ENCODE measurements at regions not wholly inside any gene's neighbourhood (a gene's known extent, or its start where the extent isn't known, plus 50 kb on each side); places are given as distances from the start of the nearest gene placed in this dataset.
"Not testable (repeated sequence)": the region's sequence is repeated elsewhere in the genome, so short reads cannot be mapped to it uniquely, and the experiment has no call there.

DNA sequence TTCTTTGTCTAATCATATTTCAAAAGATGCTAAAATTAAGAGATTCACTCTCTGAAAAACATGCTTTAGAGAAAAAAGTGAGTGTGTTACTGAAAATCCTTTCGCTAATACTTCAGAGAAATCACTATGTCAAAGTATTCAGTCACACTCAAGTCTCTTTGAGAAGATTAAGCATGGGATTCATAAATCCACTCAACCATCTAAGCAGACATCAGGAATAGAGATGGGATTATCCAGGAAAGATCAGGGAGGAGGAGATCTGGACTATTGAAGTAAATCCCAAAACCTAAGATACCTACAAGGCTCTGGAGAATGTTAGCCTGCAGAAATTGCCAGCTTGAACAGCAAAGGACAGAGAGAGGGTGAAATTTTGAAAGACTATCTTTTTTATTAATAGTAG lies 317.2 kb upstream of the ACO1 start:
- no peak for DNase-seq

DNA sequence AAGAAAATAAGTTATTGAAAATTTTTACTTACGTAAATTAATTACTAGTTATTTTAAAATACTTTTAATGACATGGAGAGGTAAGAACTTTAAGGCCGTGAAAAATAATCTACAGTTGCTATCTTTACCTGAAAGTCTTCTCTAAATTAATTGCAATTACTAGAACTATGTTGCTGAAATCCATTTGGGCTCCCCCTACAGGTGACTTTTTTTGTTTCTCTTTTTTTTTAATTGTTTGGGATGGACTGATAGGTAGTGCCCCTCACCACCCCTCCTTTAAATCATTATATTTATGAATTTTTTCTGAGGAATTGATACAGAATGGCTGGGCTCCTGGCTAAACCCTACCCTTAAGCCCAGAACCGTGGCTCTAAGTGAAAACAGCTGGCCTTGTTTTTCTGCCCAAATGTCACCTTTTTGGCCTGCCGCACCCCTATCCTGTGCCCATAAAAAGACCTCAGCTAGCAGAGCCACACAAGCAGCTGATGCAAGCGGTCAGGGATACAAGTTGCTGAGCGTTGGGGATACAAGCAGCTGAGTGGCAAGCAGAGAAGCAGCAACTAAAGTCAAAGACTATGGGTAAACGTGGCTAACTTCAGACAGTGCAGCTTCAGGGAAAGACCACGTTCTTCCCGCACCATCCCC lies 315.2 kb upstream of the ACO1 start:
- no peak for DNase-seq

DNA sequence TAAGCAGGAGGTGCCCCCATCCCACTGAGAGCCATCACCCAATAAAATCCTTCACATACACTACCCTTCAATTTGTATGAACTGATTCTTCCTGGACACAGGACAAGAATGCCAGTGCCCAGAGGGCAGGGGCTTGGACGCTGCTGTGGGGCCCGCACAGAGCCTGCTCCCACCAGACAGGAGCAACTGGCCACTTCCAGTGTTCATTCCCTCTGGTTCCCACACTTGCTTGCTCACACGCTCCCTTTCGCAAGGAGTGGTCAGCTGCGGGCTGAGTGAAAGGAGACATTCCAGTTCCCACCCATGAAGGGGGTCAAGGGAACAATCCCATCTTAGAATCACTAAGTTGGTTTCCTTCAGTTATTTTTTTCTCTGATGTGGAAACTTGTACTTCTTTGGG lies 314.5 kb upstream of the ACO1 start:
- no peak for DNase-seq

DNA sequence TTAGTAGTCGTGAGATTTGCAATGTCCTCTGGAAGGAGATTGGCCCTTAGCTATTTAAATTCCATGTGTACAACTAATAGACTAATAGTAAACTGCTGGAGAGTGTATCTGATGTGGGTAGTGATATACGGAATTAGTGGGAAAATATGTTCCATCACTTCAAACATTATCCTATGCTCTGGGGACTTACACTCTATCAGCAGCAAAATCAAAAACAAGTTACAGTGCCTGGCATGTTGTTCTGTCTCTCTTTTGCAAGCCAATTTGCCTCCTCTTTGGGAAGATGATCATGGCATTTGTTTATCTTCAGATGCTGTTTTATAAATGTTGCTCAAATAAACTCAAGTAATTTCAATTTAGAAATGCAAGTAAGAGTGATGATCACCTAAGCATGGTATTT lies 311.9 kb upstream of the ACO1 start:
- no peak for DNase-seq

DNA sequence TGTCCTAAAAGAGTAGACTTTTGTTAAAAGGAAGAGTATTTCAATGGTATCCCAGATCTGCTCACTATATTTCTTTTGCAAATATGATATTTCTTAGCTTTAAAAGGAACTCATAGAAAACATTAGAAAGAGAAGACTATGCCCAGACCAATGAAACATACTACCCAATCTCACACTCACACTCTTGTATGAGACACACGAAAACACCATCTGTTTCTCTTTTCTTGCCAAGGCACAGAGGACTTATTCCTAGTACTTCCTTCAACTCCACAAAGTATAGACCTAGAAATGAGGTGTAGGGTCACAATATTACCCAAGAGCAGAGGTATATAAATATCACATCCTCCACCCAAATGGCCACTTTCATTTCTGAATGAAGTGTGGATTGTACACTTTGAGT lies 292.4 kb upstream of the ACO1 start:
- no peak for DNase-seq

DNA sequence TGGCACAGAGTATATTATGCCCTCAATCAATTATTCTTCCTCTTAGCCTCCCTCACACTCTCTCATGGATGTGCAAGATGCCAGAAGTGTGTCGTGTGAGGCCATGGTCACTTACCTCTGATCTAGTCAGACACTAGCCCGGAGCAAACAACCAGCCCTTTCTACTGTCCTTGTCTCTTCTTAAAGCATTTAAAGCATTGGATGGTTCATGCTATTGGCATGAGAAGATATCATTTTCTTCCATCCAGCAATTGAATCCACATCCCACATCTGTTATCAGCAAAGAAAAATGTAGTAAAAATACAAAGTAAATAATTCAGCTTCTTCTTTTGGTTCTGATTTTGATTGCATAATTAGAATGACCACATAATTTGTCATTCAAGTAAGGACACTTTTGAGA lies 267.2 kb upstream of the ACO1 start:
- no peak for DNase-seq

DNA sequence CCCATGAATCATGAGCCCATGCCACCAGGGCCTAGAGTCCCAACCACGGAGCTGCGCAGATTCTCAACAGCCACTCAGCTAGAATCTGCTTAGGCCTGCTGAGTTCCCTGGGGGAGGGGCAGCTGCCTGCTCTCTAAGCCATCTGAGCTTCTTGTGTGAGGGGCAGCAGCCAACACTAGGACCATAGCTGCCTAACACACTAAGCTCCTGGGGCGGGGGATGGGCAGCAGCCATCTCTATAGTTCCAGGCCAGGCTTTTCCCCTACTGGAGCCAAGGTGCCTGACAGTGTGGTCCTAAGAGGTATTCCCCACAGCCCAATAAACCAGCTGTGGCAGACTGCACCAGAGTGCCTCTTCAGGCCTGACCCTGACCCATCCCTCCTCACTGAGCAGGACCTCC lies 255.9 kb upstream of the ACO1 start:
- no peak for DNase-seq

DNA sequence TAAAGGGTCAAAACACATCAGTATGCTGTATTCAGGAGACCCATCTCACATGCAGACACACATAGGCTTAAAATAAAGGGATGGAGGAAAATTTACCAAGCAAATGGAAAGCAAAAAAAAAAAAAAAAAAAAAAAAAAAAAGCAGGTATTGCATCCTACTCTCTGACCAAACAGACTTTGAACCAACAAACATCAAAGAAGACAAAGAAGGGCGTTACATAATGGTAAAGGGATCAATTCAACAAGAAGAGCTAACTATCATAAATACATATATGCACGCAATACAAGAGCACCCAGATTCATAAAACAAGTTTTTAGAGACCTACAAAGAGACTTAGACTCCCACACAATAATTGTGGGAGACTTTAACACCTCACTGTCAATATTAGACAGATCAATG lies 253.7 kb upstream of the ACO1 start:
- DNase-seq: not testable (repeated sequence)

DNA sequence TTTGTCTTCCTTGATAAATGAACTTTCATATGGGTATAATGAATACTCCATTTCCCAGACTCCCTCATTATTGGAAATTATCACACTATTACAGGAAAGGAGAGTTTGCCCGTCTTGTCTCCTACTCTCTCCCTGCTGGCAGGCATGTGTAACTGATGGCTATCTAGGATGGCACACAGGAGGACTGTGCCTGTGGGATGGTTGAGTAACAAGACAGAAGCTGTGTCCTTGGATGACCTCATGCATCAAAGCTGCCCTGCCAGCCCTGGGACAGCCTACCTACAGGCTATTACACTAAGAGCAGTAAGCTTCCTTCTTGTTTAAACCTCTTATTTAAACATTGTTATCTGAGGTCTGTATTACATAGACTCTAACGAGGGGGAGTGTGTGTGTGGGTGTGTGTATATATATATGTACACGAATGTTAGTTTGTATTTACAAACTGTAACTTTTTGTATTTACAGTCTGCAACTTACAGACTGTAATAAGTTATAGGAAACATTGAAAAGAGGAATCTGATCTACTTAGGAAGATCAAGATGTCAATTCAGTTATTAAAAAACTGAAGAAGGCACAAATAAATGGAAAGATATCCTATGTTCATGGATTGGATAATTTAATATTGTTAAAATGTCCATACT lies 247.6 kb upstream of the ACO1 start:
- no peak for DNase-seq

DNA sequence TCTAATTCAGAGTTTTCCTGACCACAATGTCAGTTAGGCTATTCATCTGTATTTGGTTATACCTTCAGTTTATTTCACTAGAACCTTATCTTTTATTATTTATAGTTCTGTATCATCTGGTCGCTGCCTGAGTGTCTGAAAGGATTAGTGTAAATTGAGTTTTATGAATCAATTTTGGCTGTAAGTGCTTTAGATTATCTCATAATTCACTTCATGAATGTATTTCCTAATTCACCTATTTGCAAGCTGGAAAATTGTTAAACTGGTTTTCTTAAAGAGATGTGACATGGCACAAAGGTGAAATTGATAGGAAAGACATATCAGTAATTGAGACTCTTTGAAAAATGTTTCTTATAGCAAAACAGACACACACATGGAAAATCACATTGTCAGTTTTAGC lies 242.4 kb upstream of the ACO1 start:
- DNase-seq: no peak

DNA sequence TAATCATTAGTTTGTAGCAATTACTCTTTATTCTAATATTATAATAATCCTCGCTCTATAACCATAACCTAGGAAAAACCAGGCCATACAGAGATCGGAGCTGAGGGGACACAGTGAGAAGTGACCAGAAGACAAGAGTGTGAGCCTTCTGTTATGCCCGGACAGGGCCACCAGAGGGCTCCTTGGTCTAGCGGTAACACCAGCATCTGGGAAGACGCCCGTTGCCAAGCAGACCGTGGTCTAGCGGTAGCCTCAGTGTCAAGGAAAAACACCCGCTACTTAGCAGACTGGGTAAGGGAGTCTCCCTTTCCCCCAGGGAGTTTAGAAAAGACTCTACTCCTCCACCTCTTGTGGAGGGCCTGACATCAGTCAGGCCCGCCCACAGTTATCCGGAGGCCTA lies 235.9 kb upstream of the ACO1 start:
- DNase-seq: not testable (repeated sequence)

DNA sequence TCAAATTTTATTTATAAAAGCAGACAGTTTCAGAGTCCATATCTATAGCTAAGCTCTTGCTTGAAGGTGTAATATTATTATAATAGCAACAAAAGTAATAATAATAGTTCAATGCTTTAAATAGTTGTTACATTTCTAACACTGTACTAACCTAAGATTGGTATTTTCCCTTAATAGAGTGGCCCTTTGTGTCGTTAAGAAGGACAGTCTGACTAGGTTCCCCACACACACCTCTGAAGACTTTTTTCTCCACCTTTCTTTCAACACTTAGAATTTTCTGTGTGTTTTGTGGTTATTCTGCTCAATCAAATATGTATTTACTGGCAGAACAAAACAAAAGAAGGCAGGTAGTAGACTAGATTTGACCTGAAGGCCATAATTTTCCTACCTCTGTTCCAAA lies 223.2 kb upstream of the ACO1 start:
- no peak for DNase-seq

DNA sequence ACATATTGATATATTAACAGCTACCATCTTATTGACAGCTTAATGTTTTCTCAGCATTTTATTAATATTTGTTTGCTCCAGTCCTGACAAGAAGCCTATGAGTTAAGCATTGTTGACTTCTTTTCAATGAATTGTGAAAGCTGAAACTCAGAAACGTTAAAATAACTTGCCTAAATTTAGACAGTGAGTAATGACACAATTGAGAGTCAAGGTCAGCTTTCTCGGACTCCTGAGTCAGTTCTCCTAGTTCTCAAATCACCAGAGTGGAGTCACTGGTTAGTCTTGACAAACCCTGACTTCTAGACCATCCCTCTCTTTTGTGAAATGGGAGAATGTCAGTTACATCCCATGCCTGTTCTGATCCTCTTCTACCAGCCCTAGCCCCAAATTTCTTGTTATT lies 222.7 kb upstream of the ACO1 start:
- DNase-seq: no peak

DNA sequence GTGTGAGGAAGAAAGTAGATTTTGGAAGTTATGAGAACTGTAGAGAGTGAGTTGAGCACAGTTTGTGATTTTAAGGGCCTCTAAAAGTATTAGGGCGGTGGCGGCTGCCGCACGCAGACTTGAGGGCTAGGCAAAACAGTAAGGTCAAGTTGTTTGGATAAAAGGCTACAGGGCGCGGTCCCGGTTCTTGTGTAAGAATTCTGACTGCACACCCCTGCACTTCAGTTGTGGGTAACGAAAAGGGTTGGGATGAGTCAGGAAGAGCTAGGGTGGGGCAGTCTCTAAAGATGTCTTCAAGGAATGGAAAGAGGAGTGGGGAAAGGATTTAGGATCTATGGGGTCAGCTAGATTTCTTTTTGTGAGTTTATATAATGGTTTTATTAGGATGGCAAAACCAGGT lies 218.1 kb upstream of the ACO1 start:
- DNase-seq: not testable (repeated sequence)

DNA sequence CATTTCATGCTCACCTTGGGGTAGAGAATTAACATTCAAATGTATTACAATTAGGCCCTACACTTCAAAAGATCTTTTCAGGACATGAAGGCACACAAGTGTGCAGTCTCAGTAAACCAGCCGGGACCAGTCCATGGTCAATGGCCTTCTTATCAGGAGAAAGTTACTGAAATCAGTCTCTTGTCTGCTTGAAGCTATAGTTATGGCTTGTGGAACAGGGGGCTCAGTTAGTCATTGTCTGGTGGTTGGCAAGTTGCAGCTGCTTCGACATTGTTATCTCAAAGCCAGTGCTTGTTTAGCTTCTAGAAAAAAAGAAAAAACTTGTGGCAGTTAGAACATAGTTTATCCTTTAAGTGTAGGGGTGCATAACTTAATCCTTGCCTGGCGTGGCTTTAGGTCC lies 213.1 kb upstream of the ACO1 start:
- DNase-seq: no peak

DNA sequence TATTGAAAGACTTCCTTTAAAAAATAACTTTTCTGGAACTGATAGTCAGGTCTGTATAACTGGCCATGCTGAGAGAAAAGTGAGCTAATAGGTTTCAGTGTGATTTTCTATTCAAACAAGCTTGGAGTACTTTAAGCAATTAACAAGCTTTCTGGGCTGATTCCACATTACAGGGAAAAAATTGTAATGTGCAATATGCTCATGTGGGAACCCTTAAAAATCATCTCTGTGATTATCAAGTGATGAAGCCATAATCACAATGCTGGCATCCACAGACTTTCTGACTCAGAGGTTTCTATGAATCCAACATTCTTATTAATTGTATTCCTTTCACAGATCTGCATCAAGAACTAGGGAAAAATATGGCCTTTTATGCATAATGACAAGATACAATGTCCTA lies 212.2 kb upstream of the ACO1 start:
- no peak for DNase-seq

DNA sequence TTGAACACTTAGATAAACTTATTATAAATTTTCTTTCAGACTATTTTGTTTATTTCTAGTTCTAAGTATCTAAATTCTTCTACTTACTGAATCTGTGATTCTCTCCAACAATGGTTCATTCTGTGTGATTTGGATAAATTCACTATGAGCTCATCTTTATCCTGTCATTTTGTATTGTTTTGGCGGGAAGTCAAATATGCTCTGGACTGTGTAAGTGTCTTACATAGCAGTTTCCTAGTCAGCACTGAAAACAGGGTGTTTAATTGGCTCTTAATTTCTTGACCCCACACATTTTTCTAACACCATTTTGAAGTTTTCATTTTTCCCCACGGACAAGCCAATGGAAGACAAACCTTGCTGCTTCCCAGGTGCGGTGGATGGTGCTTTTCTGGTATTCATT lies 207.0 kb upstream of the ACO1 start:
- no peak for DNase-seq

DNA sequence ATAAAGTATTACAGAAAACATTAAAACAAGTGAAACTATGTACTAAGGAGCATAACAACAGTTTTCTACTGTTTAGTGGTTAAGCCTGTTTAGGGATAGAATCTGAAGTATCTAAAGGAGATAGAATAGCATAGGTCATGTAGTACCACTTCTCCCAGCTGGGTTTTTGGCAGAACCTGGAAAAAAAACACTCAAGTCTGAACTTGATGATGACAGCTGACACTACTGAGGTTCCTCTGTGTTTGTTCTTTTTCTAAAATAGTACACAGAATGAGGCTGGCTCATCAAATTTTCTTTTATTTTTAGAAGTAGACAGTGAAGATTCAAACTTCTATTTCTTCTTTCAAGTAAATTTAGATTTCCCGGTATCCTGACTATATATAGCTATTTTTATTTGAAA lies 203.8 kb upstream of the ACO1 start:
- DNase-seq: no peak

DNA sequence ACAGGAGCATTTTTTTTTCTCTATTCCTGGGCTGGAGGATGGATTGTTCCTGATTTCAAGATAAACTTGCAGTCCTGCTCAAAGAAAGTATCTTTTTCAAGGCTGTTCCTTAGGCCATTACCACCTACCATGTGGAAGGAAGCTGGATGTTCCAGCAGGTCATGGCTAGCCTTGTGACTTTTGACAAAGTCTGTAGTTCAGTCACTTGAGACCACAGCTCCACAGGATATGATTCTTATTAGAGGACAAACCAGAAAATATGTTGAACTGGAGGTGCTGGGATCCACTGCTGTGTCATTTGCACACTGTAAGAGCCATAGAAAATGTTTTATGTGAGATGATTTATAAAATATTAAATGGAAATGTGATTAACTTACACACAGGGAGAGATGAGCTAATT lies 184.2 kb upstream of the ACO1 start:
- DNase-seq: no peak

DNA sequence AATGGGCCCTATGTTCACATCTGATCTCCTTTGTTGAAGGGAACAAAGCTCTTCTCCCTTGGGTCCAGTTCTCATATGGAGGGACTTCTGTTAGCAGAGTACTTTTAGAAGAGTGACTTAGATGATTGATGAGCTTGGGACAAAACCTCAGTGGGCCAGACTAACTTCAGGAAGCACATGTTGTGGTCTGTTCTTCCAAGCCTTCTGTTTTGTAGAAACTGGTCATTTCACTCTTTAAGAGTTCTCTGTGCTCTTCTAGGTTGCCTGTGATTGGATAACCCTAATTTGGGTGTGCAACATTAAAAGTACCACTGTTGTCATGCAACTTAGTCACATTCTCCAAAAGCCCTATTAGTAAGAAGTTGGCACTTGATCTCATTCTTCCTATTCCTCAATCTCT lies 183.5 kb upstream of the ACO1 start:
- DNase-seq: no peak

DNA sequence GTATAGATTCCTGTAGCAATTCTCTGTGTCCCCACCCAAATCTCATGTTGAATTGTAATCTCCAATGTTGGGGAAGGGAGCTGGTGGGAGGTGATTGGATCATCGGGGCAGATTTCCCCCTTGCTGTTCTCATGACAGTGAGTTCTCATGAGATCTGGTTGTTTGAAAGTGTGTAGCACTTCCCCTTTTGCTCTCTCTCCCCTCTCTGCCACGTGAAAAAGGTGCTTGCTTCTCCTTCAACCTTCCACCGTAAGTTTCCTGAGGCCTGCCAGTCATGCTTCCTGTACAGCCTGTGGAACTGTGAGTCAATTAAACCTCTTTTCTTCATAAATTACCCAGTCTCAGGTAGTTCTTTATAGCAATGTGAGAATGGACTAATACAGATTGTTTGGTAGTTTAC lies 175.3 kb upstream of the ACO1 start:
- DNase-seq: not testable (repeated sequence)

DNA sequence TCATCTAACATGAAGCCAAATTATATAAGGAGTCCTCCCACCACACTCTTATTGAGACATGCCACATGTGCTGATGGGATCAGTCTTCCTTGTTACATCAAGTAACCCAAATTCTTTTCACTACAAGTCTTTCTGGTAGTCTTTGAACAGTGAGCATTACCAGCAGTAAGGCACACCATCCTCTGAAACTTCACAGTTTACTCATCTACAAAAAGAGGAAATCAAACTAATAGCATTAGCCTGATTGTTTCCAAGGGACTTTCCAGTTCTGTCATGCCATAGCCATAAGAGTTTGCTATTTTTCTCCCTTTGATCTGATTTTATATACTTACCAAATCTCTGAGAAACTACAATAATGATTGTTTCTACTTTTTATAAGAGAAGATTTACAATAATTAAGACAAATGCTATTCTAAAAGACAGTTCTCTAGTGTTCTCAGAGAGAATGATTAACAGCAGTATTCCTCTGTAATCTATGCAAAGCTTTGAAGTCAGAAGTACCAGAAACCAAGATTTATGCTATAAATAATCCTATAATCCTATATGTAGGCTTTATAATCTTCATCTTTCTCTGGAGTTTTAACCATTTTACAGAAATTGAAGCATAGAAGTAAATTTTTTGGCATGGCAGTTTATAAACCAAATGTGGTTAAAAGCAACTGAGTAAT lies 166.2 kb upstream of the ACO1 start:
- no peak for DNase-seq

DNA sequence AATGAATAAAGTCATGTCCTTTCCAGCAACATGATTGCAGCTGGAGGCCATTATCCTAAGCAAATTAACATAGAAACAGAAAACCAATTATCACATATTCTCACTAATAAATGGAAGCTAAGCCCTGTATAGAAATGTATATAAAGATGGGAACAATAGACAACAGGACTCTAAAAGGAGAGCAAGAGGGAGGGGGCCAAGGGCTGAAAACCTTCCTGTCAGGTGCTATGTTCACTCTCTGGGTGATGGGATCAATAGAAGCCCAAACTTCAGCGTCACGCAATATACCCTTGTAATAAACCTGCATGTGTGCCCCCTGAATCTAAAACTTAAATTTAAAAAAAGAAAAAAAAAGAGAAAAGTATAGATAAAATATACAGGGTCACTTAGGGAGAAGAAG lies 163.7 kb upstream of the ACO1 start:
- no peak for DNase-seq

DNA sequence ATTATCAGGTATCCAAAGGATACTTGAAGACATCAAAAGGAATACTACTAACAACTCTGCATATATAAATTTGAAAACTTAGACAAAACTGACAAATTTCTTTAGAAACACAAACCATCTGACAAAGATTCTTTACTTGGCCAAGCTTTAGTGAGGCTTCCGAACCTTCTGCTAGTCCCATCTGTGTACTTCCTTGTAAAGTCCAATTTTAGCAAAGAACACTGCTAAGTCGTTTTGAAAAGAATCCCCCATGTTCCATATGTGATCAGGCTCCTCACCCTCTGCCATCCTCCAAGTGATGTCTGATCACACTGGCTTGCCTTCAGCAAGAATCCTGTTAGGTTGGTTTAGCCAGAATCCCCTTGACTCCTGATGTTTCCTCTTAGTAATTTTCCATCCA lies 150.0 kb upstream of the ACO1 start:
- DNase-seq: no peak

DNA sequence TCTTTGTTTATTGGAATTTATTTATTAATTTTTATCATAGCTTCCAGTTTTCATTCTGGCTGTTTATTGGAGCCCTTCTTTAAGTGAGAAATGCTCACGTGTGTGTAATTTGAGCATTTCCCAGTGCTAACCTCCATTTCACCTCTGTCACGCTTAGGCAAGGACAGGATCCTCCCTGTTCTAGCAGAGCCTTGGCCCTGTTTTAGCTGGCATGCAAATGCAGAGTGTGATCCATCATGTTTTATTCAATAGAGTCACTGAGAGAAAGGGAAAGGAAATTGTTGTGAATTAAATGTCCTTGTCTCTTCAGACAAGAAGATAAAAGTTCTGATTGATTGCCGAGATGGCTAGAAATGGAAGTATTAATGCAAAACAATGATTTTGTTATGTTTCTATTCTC lies 137.3 kb upstream of the ACO1 start:
- no peak for DNase-seq
